K562 (cell line): ENCODE measurements at regions not wholly inside any gene's neighbourhood (a gene's known extent, or its start where the extent isn't known, plus 50 kb on each side); places are given as distances from the start of the nearest gene placed in this dataset.

Source experiments
- ATAC-seq: fragments of 200-7000 bp; cut with Tn5 transposase; 3 replicates; pipeline ENCODE4 v1.9.1; 2020; ENCODE audit warnings: moderate library complexity
- BruUV-seq: library from RNA; stranded (reverse); fragments of 400-500 nt; replicated peaks from 2 replicates; lab custom pipeline; 2021; lab: Mats Ljungman, UMichigan
- CTCF ChIA-PET: fragments of 300-600 bp; formaldehyde crosslinking; extraction: SDS; loops from one replicate; lab custom pipeline; 2021; ENCODE audit warnings: low intra/inter-chr PET ratio; lab: Yijun Ruan, JAX
- POLR2A ChIA-PET: fragments of 300-600, 350-650 bp; sonication (Branson Sonifier 250); formaldehyde crosslinking; extraction: SDS; loops from one replicate; lab custom pipeline; 2021; ENCODE audit warnings: antibody characterized with exemption, inconsistent platforms; lab: Yijun Ruan, JAX
- DNase-seq, 4 experiments: peaks; one replicate each; pipeline versions ENCODE4 v3.0.0 to v3.0.0-alpha.2; 2011 to 2018; ENCODE audit warnings: low spot score in 3 of 4, mixed read lengths in 3 of 4; ENCODE audit errors: extremely low read depth in 1 of 4
- FAIRE-seq: peaks from 2 replicates; lab custom pipeline; 2011; peaks lifted over from hg19 to GRCh38; lab: Jason Lieb, UNC
- H2AFZ ChIP-seq: 2 replicates; pipeline ENCODE4 v1.6.0; 2011; ENCODE audit warnings: low read depth, low read length, control low read depth, inconsistent platforms
- H3K27ac ChIP-seq: fragments of 200-600 bp; 3 replicates; pipeline ENCODE4 v1.8.0; 2011; ENCODE audit warnings: low read depth, mild to moderate bottlenecking, control low read depth, inconsistent platforms, low read length, moderate library complexity, mixed read lengths; ENCODE audit errors: extremely low read depth
- H3K27me3 ChIP-seq, 2 experiments: fragments of 300-600 bp in 1 of 2; 2 replicates in 1 of 2; 3 replicates in 1 of 2; pipeline versions ENCODE4 v1.6.0 to v1.8.0; 2011; ENCODE audit warnings: inconsistent platforms in 2 of 2, low read length in 2 of 2, mild to moderate bottlenecking in 1 of 2, mixed read lengths in 1 of 2, moderate library complexity in 1 of 2; ENCODE audit not compliant: control insufficient read depth in 2 of 2, insufficient read depth in 2 of 2
- H3K36me3 ChIP-seq: fragments of 300-600 bp; 3 replicates; pipeline ENCODE4 v1.8.0; 2011; ENCODE audit warnings: mild to moderate bottlenecking, low read length, inconsistent platforms; ENCODE audit not compliant: control insufficient read depth, insufficient read depth
- H3K4me1 ChIP-seq, 2 experiments: fragments of 200-600 bp in 1 of 2; replicated peaks in 1 of 2; 2 replicates in 1 of 2; 3 replicates in 1 of 2; pipeline versions ENCODE4 v1.5.1 to v1.8.0; 2011; ENCODE audit warnings: inconsistent platforms in 2 of 2, low read length in 2 of 2, mild to moderate bottlenecking in 1 of 2, mixed read lengths in 1 of 2, moderate library complexity in 1 of 2; ENCODE audit not compliant: control insufficient read depth in 2 of 2, insufficient read depth in 2 of 2
- H3K4me2 ChIP-seq: 2 replicates; pipeline ENCODE4 v1.6.1; 2011; ENCODE audit warnings: low read length, control low read depth, inconsistent platforms, mixed read lengths; ENCODE audit not compliant: insufficient read depth
- H3K4me3 ChIP-seq: fragments of 200-600 bp; sonication (generic), shearing (Covaris generic); 2 replicates; pipeline ENCODE4 v1.5.1; 2016; ENCODE audit warnings: control low read depth, inconsistent platforms
- H3K79me2 ChIP-seq: fragments of 200-600 bp; 3 replicates; pipeline ENCODE4 v1.8.0; 2011; ENCODE audit warnings: low read length, inconsistent platforms; ENCODE audit not compliant: control insufficient read depth, insufficient read depth
- H3K9ac ChIP-seq, 2 experiments: 2 replicates each; pipeline versions ENCODE4 v1.6.0 to v1.6.1; 2011; ENCODE audit warnings: low read depth in 2 of 2, low read length in 2 of 2, control low read depth in 1 of 2, inconsistent platforms in 1 of 2, mild to moderate bottlenecking in 1 of 2, mixed read lengths in 1 of 2; ENCODE audit not compliant: insufficient read depth in 1 of 2
- H3K9me1 ChIP-seq: one replicate; pipeline ENCODE4 v1.6.0; 2011; ENCODE audit warnings: inconsistent platforms, mild to moderate bottlenecking, low read length, moderate library complexity; ENCODE audit not compliant: control insufficient read depth, insufficient read depth
- H3K9me3 ChIP-seq: replicated peaks from 2 replicates; pipeline ENCODE4 v1.5.1; 2011; ENCODE audit warnings: low read depth, low read length, inconsistent platforms; ENCODE audit not compliant: control insufficient read depth, insufficient read depth
- H4K20me1 ChIP-seq: replicated peaks from 2 replicates; pipeline ENCODE4 v1.6.1; 2011; ENCODE audit warnings: low read length, inconsistent platforms, mixed read lengths; ENCODE audit not compliant: control insufficient read depth, insufficient read depth
- RAD21 ChIP-seq, 2 experiments: fragments of 250-450 bp in 1 of 2; fragments of 450-650 bp in 1 of 2; sonication (Bioruptor Pico) in 1 of 2; formaldehyde crosslinking in 1 of 2; IDR thresholded peaks in 1 of 2; conservative IDR thresholded peaks in 1 of 2; 2 replicates each; pipeline versions ENCODE4 v1.4.0 to v1.8.0; 2020 to 2022; ENCODE audit warnings: mild to moderate bottlenecking in 2 of 2, moderate library complexity in 1 of 2
- WGBS: fragments of 100-300 bp; shearing (Covaris generic); methylation state at CpG from one replicate; pipeline ENCODE4 v1.1.6; 2016; ENCODE audit warnings: low coverage, mixed read lengths; ENCODE audit not compliant: insufficient coverage; ENCODE audit errors: missing lambda C conversion rate; 5-methylcytosine and 5-hydroxymethylcytosine counted together
- in situ Hi-C: fragments of 300-500 bp; cut with MboI; formaldehyde crosslinking; loops from 4 replicates; pipeline ENCODE4 v1.15.0; 2018; ENCODE audit warnings: inconsistent platforms, mixed read lengths
- intact Hi-C: fragments of 100-400 bp; cut with micrococcal nuclease; formaldehyde crosslinking; loops from 2 replicates; pipeline ENCODE4 v1.14.2; 2022
- TF ChIP-seq, protein P1 (sequence below), 3 experiments: IDR thresholded peaks in 2 of 3; conservative IDR thresholded peaks in 1 of 3; 2 replicates each; pipeline ENCODE4 v1.5.1; 2011 to 2012; ENCODE audit warnings: low read length in 3 of 3, mild to moderate bottlenecking in 3 of 3, control low read depth in 2 of 3, improper control_type of control experiment in 1 of 3, inconsistent platforms in 1 of 3, low read depth in 1 of 3, mixed read lengths in 1 of 3, moderate library complexity in 1 of 3; ENCODE audit not compliant: insufficient read depth in 2 of 3
- TF ChIP-seq, protein P2 (sequence below), 2 experiments: fragments of 200-800 bp in 1 of 2; sonication (Bioruptor generic) in 1 of 2; sonication (generic) in 1 of 2; formaldehyde crosslinking in 1 of 2; IDR thresholded peaks in 1 of 2; conservative IDR thresholded peaks in 1 of 2; 2 replicates each; pipeline versions ENCODE4 v1.5.0 to v1.6.1; 2016 to 2020; ENCODE audit warnings: missing compliant biosample characterization in 1 of 2, missing genetic modification characterization in 1 of 2, missing genetic modification reagents in 1 of 2
- TF ChIP-seq, protein P3 (sequence below), 2 experiments: fragments of 450-650 bp in 1 of 2; sonication (generic) in 1 of 2; formaldehyde crosslinking in 1 of 2; IDR thresholded peaks in 1 of 2; conservative IDR thresholded peaks in 1 of 2; 2 replicates each; pipeline versions ENCODE4 v1.6.1 to v1.8.1; 2016 to 2023; ENCODE audit warnings: mild to moderate bottlenecking in 2 of 2, moderate library complexity in 2 of 2, inconsistent platforms in 1 of 2, missing genetic modification reagents in 1 of 2

- Histone ChIP-seq H3K9me3 (no peaks in the 10 kb centered on the region), H2AFZ (no peak overlapping the region), H3K4me1 (no peaks in the 10 kb centered on the region), H3K9ac (no peak overlapping the region), H4K20me1 (no peaks in the 10 kb centered on the region), H3K27ac (no peak overlapping the region), H3K4me3 (no peak overlapping the region), H3K4me2 (no peak overlapping the region), H3K79me2 (no peaks in the 10 kb centered on the region), H3K36me3 (no peaks in the 10 kb centered on the region), H3K9me1 (no peaks in the 10 kb centered on the region), H3K27me3 (no peaks in the 10 kb centered on the region)
- ChIA-PET CTCF (no interaction called here), POLR2A (interaction anchor here (0.6 to 1.0 kb wide), 3 partner anchors 16 to 64 kb away, joined by 3 read pairs; no protein-coding TSS in a partner anchor)
- WGBS, result 5% methylated on average over 7 of the region's 7 CpGs
- TF ChIP-seq, protein P1, sequence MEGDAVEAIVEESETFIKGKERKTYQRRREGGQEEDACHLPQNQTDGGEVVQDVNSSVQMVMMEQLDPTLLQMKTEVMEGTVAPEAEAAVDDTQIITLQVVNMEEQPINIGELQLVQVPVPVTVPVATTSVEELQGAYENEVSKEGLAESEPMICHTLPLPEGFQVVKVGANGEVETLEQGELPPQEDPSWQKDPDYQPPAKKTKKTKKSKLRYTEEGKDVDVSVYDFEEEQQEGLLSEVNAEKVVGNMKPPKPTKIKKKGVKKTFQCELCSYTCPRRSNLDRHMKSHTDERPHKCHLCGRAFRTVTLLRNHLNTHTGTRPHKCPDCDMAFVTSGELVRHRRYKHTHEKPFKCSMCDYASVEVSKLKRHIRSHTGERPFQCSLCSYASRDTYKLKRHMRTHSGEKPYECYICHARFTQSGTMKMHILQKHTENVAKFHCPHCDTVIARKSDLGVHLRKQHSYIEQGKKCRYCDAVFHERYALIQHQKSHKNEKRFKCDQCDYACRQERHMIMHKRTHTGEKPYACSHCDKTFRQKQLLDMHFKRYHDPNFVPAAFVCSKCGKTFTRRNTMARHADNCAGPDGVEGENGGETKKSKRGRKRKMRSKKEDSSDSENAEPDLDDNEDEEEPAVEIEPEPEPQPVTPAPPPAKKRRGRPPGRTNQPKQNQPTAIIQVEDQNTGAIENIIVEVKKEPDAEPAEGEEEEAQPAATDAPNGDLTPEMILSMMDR (IDR thresholded peaks at IDR 0.05 in 2 of 3, conservative IDR thresholded peaks at IDR 0.05 in 1 of 3; ENCODE audit: insufficient read depth in 2 of 3, low read depth in 1 of 3, low read length in 3 of 3), result peak in 1 of 3 experiments; percentile 21; a peak in 2 of 6 replicates
- TF ChIP-seq, protein P2, sequence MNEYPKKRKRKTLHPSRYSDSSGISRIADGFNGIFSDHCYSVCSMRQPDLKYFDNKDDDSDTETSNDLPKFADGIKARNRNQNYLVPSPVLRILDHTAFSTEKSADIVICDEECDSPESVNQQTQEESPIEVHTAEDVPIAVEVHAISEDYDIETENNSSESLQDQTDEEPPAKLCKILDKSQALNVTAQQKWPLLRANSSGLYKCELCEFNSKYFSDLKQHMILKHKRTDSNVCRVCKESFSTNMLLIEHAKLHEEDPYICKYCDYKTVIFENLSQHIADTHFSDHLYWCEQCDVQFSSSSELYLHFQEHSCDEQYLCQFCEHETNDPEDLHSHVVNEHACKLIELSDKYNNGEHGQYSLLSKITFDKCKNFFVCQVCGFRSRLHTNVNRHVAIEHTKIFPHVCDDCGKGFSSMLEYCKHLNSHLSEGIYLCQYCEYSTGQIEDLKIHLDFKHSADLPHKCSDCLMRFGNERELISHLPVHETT (CRISPR knock-in tag; conservative IDR thresholded peaks at IDR 0.05 in 1 of 2, IDR thresholded peaks at IDR 0.05 in 1 of 2), result no peak
- TF ChIP-seq RAD21 (CRISPR knock-in tag; conservative IDR thresholded peaks at IDR 0.05 in 1 of 2, IDR thresholded peaks at IDR 0.05 in 1 of 2), result peak in 1 of 2 experiments; percentile 18; a peak in 1 of 4 replicates
- TF ChIP-seq, protein P3, sequence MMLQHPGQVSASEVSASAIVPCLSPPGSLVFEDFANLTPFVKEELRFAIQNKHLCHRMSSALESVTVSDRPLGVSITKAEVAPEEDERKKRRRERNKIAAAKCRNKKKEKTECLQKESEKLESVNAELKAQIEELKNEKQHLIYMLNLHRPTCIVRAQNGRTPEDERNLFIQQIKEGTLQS (IDR thresholded peaks at IDR 0.05), result no peak
- TF ChIP-seq, protein P3 (CRISPR knock-in tag; conservative IDR thresholded peaks at IDR 0.05), result no peak
- no TSS peak for BruUV-seq
- ATAC-seq (no peak), FAIRE-seq (no peak), DNase-seq (no peak)
- intact Hi-C loops (no loop called here), in situ Hi-C loops (no loop called here)
These were observed 207.6 kb upstream of the SERP2 start for GRCh38 chr13:44165889-44166496.
